Peyer's patch (tissue), 4 donors: ENCODE measurements at regions not wholly inside any gene's neighbourhood (a gene's known extent, or its start where the extent isn't known, plus 50 kb on each side); places are given as distances from the start of the nearest gene placed in this dataset.

Experiments
- POLR2A ChIP-seq, 2 donors: fragments of 450-650 bp; IDR thresholded peaks; one replicate each; pipeline ENCODE4 v1.5.1; 2017; ENCODE audit warnings: antibody characterized with exemption in 2 of 2, mild to moderate bottlenecking in 2 of 2, moderate library complexity in 2 of 2
- TF ChIP-seq, protein P1 (sequence below), 6 experiments: fragments of 450-650 bp in 4 of 6; fragments of 200-600 bp in 2 of 6; sonication (generic) in 1 of 6; IDR thresholded peaks; one replicate each; pipeline ENCODE4 v1.5.1; 2017 to 2019; ENCODE audit warnings: antibody characterized with exemption in 6 of 6, mild to moderate bottlenecking in 3 of 6, moderate library complexity in 1 of 6

DNA sequence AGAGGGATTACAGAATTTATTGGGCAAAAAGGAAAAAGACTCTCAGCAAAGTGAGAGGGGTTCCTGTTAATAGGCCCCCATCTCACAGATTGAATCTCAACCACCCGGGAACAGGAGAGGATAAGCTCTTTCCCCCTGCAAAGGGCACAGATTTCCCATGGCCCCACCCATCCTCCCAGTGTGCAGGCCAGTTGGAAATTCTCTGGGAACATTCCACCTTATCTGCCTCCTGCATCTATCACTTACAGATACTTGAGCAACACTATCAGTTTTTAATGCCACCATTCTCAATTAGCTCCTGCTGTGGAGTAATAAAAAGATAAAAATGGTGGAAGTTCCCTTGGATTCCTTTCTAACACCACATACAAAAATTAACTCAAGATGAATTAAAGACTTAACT, 350.0 kb upstream of the BCHE start:
- TF ChIP-seq, protein P1, sequence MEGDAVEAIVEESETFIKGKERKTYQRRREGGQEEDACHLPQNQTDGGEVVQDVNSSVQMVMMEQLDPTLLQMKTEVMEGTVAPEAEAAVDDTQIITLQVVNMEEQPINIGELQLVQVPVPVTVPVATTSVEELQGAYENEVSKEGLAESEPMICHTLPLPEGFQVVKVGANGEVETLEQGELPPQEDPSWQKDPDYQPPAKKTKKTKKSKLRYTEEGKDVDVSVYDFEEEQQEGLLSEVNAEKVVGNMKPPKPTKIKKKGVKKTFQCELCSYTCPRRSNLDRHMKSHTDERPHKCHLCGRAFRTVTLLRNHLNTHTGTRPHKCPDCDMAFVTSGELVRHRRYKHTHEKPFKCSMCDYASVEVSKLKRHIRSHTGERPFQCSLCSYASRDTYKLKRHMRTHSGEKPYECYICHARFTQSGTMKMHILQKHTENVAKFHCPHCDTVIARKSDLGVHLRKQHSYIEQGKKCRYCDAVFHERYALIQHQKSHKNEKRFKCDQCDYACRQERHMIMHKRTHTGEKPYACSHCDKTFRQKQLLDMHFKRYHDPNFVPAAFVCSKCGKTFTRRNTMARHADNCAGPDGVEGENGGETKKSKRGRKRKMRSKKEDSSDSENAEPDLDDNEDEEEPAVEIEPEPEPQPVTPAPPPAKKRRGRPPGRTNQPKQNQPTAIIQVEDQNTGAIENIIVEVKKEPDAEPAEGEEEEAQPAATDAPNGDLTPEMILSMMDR (IDR thresholded peaks at IDR 0.05) = no peak
- TF ChIP-seq POLR2A (IDR thresholded peaks at IDR 0.05) = no peak
